ENCODE measurements at regions not wholly inside any gene's neighbourhood (a gene's known extent, or its start where the extent isn't known, plus 50 kb on each side); places are given as distances from the start of the nearest gene placed in this dataset.
A peak's percentile ranks its signal among the peaks of the same experiment; 100 is the strongest.
"Not testable (repeated sequence)": the region's sequence is repeated elsewhere in the genome, so short reads cannot be mapped to it uniquely, and the experiment has no call there.

GRCh38 chr22:46040471-46041465 is 63.8 kb upstream of the WNT7B start:
- no peak for DNase-seq (ENCODE audit: low spot score)

DNA sequence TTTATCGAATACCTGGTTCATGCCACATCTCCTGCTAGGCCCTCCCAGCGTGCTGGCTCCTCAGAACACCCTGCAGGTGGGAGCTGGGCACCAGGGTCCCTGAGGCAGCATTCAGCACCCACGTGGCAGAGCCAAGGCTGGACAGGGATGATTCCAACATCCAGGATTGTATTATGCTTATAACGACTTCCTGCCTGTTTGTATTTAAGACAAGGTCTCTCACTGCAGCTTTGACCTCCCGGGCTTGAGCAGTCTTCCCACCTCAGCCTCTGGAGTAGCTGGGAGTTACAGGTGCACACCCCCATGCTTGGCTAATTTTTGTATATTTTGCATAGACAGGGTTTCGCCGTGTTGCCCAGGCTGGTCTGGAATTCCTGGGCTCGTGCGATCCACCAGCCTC is 64.7 kb upstream of the WNT7B start:
- DNase-seq (ENCODE audit: low spot score) = no peak

DNA sequence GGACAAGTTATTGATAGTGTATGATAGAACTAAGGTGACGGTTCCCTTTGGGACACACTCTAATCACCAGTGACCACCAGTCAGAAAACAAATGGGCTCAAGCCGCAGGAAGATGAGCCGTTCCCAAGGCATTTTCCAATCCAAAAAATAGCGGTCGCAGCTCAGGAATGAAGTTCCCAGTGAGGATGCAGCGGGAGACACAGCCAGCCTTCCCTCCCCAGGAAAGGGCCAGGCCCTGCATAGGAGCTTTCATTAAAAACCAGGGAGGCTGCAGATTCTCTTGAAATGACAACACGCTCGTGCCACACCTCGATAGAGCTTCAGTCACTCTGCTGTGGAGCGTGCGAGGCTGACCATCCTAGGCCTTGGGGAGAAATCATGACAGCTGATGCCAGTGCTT is 65.8 kb upstream of the WNT7B start:
- DNase-seq (ENCODE audit: low spot score) = no peak

GRCh38 chr22:46043339-46043738 is 66.4 kb upstream of the WNT7B start:
- DNase-seq (ENCODE audit: low spot score) = no peak

DNA sequence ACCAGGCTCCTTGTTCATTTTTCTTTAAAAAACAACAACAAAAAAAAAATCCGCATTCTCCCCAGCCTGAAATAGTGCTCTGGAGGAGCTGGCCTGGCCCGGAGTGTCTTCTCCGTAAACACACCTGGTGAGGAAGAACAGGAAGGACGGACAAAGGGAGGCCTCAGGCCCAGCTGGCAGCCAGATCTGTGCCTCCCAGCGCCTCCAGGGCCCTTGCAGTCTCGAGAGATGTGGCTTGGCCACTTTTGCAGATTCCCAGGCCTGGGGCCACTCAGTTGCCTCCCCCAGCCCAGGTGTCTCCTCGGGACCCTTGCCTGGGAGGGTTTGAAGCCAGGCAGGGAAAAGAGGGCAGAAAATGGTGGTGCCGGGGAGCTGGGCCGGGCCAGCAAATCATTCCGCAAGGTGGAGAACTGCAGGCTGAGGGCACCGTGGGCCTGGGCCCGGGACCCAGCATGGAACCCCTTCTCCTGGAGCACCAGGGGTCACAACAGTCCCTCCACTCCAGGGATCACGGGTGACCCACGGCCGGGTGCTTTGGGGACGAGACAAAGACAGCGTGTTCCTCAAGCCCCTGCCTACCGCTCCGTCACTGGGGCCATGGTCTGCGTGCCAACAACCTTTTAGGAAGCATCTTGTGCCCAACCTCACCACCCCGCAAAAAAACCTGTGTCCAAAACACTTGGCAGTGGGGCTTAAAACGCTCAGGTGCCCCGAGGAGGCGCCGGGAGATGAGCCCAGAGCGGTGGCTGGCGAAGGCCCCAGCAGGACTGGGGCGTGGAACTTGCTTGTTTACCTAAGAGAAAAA is 67.1 kb upstream of the WNT7B start:
- no peak for DNase-seq (ENCODE audit: low spot score)

DNA sequence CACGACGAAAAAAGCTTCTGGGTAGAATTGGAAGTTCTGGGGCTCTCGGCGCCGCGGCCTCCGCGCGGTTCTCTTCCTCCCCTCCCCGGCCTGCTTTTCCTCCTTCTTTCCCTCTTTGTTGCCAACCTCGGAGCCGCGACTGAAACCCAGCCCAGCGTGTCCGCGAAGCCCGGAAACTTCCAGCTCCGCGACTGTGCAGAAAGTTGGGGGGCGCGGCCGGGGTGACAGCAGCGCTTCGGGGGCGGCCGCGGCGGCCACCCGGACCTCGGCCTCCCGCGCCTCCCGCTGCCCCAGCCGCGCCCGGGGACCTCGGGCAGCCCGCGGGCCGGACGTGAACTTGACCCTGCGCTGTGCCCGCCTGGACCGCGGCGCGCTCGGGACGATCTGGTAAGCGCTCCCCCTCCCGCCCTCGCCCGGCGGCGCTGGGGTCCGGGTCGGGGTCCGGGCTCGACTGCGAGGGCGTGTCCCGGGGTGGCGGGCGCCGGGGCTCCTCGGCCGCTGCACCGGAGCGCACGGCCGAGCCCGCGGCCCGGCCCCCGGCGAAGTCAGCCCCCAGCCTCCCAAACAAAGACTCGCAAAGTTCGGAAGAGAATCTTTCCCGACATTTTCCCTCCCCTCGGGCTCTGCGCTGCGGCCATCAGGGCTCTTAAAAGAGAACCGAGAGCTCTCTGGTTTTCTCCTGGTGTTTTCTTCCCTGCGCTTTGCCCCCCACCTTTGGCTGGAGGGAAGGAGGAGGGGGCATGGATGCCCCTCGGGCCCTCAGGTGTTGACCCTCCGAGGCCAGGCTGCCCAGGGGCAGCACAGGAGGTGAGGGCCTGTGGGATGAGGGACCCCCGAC is 67.9 kb upstream of the WNT7B start:
- peak; percentile 50 for DNase-seq (ENCODE audit: low spot score)

- no peak for DNase-seq (ENCODE audit: low spot score)
Measured at GRCh38 chr22:46045459-46046298, 68.7 kb upstream of the WNT7B start.

GRCh38 chr22:46046299-46046685 is 69.3 kb upstream of the WNT7B start:
- no peak for DNase-seq (ENCODE audit: low spot score)

GRCh38 chr22:46047226-46047625 is 70.3 kb upstream of the WNT7B start:
- DNase-seq (ENCODE audit: low spot score) = no peak

DNA sequence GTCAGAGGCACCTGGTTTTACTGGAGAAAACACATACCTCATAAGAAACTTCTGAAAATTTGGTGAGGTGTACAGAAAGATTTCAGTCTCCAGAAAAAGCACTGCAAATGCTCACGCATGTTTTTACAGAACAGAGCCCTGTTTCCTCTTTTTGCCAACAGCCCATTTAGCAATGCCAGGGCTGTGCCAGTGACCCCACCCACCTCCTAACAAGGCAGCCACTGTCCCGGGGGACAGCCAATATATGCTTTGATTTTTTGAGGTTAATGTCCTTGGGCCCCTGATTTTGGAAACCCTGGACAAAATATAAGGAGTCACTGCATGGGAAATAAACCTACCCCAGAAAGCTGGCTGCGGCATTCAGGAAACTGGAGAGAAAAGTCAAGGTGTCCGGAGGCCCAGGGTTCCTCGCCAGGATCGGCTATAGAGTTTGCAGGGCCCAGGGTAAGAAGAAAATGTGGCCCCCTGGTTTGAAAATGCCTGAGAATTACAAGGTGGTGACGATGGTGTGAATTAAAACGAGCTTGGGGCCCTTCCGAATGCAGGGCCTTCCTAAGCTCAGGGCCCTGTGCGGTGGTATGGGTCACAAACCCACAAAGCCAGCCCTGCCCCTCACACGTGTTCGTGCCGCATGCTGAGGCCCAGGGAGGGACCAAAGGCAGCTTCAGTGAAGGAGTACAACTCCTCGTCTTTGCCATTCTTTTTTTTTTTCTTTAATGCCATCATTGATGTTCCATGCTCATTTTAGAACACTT is 71.1 kb upstream of the WNT7B start:
- DNase-seq (ENCODE audit: low spot score) = no peak

DNA sequence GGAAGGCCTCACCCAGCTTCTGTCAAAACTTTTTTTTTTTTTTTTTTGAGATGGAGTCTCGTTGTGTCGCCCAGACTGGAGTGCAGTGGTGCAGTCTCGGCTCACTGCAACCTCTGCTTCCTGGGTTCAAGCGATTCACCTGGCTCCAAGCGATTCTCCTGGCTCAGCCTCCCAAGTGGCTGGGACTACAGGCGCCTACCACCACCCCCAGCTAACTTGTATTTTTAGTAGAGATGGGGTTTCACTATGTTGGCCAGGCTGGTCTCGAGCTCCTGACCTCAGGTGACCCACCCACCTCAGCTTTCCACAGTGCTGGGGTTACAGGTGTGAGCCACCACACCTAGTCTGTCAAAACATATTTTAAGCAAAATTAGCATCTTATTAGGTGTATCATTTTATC is 71.7 kb upstream of the WNT7B start:
- DNase-seq (ENCODE audit: low spot score) = not testable (repeated sequence)

GRCh38 chr22:46049726-46050450 is 72.9 kb upstream of the WNT7B start:
- DNase-seq (ENCODE audit: low spot score) = no peak

- no peak for DNase-seq (ENCODE audit: low spot score)
Measured at GRCh38 chr22:46050451-46050845, 73.5 kb upstream of the WNT7B start.

DNA sequence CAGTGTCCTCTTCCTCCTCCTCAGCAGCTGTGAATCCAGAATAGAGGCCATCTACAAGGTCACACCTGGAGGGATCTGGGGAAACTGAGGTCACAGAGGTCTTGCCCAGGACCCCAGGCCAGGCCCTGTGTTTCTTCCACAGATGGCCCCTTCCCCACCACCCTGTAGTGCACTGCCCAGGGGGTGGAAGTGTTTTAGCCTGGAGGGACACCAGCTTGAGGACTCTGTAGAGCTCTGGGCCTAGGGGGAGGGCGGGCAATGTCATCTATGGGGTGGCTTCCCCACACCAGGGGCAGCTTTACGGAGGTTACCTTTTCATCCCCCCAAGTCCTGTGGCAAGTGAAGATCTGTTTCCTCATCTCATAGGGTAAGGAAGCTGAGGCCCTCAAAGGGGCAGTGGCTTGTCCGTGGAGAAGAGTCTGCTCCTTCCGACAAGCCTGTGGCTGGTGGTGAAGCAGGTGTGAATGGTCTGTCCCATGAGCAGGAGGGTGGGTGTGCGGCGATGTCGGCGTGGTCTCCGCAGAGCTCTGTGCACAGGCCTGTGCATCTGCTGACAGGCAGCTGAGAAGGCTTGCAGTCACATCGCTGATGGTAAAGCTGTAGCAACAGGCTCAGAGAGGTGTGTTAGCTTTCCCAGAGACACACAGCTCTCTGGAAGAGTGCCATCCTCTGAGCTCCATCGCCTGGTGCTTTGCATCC is 74.1 kb upstream of the WNT7B start:
- no peak for DNase-seq (ENCODE audit: low spot score)

- DNase-seq (ENCODE audit: low spot score) = no peak
Measured at GRCh38 chr22:46051646-46052045, 74.7 kb upstream of the WNT7B start.

DNA sequence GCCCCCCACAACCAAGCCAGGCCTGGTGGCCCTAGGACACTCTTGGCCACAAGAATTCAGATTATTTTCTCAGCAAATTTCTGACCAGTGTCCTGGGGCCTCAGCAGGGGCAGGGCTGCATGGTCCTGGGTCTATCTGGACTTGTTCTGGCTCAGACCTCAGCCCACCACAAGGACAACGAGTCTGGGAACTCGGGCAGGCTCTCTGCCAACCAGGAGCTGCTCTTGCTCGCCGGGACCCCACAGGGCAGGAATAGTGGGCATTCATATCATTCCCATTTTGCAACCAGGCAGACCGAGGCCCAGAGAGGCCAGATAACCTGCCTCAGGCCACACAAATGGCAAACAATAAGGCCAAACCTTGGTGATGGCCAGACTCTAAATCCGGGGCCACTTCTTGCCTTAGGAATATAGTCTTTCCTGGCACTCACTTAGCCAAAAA is 75.4 kb upstream of the WNT7B start:
- DNase-seq (ENCODE audit: low spot score) = no peak

DNA sequence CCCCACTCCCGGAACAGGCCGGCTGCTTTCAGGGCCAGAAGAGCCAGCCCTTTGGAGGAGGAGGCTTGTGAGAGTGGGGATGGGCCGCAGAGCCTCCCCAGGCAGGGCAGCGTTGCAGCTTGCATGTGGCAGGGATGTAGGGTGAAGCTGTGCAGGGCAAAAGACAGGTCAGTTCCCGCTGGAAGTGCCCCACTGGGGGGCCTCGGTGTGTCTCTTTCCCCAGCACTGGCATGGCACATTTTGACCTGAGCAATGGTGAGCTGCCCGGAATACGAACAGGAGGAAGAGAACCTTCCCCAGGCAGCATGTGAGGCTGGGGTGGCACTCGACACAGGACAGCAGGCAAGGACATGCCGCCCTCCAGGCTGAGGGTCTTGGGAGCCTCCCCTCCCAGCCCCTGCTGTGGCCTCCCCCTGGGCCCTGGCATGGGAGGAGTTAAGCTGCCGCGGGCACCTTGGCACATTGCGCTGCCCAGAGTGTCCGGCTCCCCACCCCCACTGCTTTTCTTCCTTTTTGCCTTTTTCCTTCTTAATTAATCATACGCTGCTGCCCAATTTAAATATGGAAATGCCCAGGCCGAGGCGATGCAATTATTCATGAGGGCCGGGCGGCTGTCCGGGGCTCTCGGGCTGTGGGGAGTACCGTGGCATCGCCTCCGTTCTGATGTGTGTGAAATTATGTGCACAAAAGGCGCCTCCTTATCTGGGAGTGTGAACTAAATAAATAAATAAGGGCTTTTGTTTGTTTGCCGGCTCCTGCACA is 76.0 kb upstream of the WNT7B start:
- DNase-seq (ENCODE audit: low spot score) = peak; percentile 29

DNA sequence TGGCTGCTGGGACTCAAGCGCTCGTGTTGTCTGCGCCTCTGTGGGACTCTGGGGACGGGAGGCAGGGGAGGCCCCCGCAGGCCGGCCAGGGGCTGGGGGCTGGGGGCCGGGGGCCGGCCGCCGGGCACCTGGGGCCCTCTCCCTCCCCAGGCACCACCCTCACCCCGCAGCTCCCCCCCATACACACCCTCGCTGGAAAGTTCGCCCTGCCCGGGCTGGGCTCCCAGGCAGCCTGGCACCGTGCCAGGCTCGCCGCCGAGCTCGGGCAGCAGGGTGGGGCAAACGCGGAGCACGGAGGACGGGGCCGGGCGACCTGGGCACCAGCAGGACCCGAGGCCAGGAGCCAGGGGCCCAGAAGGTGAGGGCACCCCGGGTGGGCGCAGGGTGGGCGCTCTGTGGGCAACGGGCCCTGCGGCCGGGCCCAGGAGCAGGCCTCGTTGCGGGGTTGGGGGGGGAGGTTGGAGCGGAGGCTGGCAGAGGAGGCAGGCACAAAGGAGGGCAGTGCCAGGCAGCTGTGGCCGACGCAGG is 76.7 kb upstream of the WNT7B start:
- DNase-seq (ENCODE audit: low spot score) = peak; percentile 85
